HFF-Myc (cell line): ENCODE measurements at regions not wholly inside any gene's neighbourhood (a gene's known extent, or its start where the extent isn't known, plus 50 kb on each side); places are given as distances from the start of the nearest gene placed in this dataset.
A peak's percentile ranks its signal among the peaks of the same experiment; 100 is the strongest.

Experiments used
- DNase-seq: peaks from one replicate; pipeline ENCODE4 v3.0.0-alpha.2; 2011; ENCODE audit warnings: low read depth; ENCODE audit errors: extremely low read depth
- H3K4me3 ChIP-seq: replicated peaks from 2 replicates; pipeline ENCODE4 v1.5.1; 2011; ENCODE audit warnings: low read depth, mild to moderate bottlenecking, control low read depth, low read length
- TF ChIP-seq, protein P1 (sequence below): IDR thresholded peaks from 2 replicates; pipeline ENCODE4 v1.5.1; 2012; ENCODE audit warnings: mild to moderate bottlenecking, low read depth, low read length, control low read depth; ENCODE audit errors: missing control alignments

- TF ChIP-seq, protein P1, sequence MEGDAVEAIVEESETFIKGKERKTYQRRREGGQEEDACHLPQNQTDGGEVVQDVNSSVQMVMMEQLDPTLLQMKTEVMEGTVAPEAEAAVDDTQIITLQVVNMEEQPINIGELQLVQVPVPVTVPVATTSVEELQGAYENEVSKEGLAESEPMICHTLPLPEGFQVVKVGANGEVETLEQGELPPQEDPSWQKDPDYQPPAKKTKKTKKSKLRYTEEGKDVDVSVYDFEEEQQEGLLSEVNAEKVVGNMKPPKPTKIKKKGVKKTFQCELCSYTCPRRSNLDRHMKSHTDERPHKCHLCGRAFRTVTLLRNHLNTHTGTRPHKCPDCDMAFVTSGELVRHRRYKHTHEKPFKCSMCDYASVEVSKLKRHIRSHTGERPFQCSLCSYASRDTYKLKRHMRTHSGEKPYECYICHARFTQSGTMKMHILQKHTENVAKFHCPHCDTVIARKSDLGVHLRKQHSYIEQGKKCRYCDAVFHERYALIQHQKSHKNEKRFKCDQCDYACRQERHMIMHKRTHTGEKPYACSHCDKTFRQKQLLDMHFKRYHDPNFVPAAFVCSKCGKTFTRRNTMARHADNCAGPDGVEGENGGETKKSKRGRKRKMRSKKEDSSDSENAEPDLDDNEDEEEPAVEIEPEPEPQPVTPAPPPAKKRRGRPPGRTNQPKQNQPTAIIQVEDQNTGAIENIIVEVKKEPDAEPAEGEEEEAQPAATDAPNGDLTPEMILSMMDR: no peak
- no peak overlapping the region for H3K4me3 ChIP-seq
- no peak for DNase-seq
These were observed 320.4 kb upstream of the SLC7A11 start for GRCh38 chr4:138562544-138562991.

GRCh38 chr4:138561906-138562305 lies 319.8 kb upstream of the SLC7A11 start:
- DNase-seq: no peak
- no peak overlapping the region for H3K4me3 ChIP-seq
- TF ChIP-seq, protein P1: no peak

DNA sequence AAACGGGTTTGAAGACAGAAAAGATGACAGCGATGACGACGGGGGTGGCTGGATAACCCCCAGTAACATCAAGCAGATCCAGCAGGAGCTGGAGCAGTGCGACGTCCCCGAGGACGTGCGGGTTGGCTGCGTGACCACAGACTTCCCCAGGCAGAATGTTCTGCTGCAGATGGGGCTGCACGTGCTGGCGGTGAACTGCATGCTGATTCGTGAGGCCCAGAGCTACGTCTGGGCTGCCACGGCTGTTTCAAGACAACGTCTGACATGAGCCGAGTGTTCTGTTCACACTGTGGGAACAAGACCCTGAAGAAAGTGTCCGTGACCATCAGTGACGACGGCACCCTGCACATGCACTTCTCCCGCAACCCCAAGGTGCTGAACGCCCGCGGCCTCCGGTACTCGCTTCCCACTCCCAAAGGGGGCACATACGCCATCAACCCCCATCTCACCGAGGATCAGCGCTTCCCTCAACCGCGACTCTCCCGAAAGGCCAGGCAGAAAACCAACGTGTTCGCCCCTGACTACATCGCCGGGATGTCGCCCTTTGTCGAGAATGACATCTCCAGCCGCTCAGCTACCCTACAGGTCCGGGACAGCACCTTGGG lies 319.2 kb upstream of the SLC7A11 start:
- DNase-seq: no peak
- no peak overlapping the region for H3K4me3 ChIP-seq
- TF ChIP-seq, protein P1: no peak

DNA sequence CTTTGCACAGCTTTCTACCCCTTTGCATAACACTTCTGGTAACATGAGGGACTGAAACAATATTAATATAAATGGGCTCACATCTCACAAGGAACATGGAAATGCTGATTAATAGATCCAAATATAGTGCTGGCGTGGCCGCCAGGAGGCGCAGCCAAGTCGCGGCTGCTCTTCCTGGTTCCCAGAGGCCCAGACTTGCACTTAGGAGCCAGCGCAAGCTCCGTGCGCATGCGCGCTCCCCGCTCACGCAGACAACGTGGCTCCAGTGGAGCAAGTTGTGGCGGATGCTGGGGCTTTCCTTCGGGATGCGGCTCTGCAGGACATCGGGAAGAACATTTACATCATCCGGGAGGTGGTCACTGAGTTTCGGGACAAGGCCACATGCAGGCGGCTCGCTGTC lies 318.3 kb upstream of the SLC7A11 start:
- no peak for DNase-seq
- H3K4me3 ChIP-seq: no peak overlapping the region

DNA sequence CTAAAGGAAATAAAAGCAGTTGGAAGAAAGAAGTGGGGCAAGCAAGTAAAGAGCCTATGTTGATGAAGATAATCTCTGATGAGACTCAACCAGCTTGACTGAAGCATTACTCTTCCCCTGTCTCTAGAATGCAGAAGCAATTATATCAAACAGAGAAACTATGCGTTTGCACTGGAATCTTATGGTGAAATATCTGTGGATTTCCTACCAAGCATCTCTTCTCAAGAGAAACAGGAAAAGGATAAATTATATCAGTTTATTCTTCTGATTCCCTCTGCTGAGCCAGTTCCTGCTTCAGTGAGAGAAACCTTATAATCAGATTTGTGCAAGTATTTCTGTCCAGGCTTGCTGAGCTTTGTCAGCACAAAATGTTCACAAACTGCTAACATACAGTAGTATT lies 316.7 kb upstream of the SLC7A11 start:
- no peak overlapping the region for H3K4me3 ChIP-seq
- TF ChIP-seq, protein P1: no peak
- no peak for DNase-seq

More for the DNA sequence above, 318.3 kb upstream of the SLC7A11 start:
- TF ChIP-seq, protein P1: no peak

GRCh38 chr4:138555584-138555983 lies 313.4 kb upstream of the SLC7A11 start:
- TF ChIP-seq, protein P1: peak; percentile 42
- no peak for DNase-seq
- no peak overlapping the region for H3K4me3 ChIP-seq

DNA sequence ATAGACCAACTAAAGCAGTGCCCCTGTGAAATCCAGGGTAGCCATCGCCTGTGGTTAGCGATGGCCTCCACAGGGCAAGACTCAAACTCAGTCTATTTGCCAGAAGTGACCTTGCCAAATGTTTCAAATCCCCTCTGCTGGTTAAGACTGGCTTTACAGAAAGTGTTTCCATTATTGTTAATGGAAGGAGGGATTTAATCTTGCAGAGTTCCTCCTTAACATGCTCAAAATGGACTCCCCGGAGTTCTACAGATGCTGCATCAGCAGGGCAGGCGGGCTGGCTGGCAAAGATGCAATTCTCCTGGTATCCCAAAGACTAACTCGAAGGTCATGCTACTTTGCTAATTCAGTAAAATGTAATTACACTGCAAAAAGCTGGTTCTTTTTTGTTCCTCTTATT lies 313.0 kb upstream of the SLC7A11 start:
- TF ChIP-seq, protein P1: no peak
- no peak overlapping the region for H3K4me3 ChIP-seq

More for the DNA sequence above, 313.0 kb upstream of the SLC7A11 start:
- no peak for DNase-seq
